Fibroblast of villous mesenchyme (primary cell): ENCODE measurements at regions not wholly inside any gene's neighbourhood (a gene's known extent, or its start where the extent isn't known, plus 50 kb on each side); places are given as distances from the start of the nearest gene placed in this dataset.
"Not testable (repeated sequence)": the region's sequence is repeated elsewhere in the genome, so short reads cannot be mapped to it uniquely, and the experiment has no call there.

Experiments
- DNase-seq: peaks from one replicate; pipeline ENCODE4 v3.0.0-alpha.2; 2010; ENCODE audit warnings: low read depth
- H3K4me3 ChIP-seq: 2 replicates; pipeline ENCODE4 v1.5.1; 2011; ENCODE audit warnings: low read depth, mild to moderate bottlenecking, low read length
- TF ChIP-seq, protein P1 (sequence below): IDR thresholded peaks from 2 replicates; pipeline ENCODE4 v1.5.1; 2012; ENCODE audit warnings: low read depth, mild to moderate bottlenecking, low read length; ENCODE audit not compliant: insufficient read depth

DNA sequence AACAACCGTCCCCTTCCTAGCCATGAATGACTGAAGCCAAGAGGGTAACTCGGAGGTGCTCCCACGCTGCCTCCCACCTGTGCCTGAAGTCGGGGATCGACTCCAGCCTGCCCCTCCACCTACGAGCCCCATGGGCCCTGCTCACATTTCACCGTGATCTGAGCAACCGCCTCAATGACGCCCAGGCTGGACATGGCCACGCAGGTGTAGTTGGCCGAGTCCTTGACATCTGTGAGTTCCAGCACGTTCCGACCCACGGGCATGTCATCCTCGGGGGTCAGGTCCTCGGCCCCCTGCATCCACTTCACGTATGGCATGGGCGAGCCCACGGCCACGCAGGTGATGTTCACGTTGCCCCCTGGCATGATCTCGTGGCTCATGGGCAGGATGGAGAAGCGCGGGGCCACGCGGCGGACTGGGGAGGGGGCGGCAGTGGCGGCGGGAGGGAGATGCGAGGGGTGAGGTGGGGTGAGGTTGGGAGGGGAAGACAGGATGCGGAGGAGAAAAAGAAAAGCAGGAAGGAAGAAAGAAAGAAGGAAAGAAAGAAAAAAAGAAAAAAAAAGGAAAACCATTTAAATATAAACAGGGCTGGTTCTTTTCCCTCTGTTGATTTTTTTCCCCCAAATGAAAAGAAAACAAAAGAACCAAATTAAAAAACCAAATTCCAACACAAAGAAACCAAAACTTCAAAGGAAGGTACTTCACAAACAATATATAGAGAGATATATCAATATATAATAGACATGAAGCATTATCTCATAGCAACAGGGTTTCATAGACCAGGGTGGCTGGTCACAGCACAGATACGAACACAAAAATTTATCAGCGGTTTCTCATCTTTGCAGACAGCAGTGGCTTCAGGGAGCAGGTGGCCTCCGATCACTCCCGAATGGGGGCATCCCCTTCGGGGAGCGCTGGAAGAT is 94.7 kb downstream of the PTPRS start:
- TF ChIP-seq, protein P1, sequence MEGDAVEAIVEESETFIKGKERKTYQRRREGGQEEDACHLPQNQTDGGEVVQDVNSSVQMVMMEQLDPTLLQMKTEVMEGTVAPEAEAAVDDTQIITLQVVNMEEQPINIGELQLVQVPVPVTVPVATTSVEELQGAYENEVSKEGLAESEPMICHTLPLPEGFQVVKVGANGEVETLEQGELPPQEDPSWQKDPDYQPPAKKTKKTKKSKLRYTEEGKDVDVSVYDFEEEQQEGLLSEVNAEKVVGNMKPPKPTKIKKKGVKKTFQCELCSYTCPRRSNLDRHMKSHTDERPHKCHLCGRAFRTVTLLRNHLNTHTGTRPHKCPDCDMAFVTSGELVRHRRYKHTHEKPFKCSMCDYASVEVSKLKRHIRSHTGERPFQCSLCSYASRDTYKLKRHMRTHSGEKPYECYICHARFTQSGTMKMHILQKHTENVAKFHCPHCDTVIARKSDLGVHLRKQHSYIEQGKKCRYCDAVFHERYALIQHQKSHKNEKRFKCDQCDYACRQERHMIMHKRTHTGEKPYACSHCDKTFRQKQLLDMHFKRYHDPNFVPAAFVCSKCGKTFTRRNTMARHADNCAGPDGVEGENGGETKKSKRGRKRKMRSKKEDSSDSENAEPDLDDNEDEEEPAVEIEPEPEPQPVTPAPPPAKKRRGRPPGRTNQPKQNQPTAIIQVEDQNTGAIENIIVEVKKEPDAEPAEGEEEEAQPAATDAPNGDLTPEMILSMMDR = no peak
- no peak for DNase-seq
- no peak overlapping the region for H3K4me3 ChIP-seq

DNA sequence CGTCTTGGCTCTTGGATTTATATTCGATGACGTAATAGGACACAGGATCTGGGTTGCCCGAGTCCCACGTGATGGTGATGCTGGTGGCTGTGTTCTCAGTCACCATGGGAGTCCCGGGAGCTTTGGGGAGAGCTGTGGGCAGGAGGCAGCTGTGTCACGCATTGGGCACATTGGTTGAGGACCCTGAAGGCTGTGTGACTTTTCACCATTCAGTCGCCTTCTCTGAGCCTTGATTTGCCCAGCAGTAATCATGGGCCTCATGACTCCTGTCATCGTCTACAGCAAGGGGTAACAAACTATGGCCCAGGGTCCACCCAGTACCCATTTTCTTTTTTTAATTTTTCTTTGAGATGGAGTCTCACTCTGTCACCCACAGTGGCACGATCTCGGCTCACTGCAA is 96.3 kb downstream of the PTPRS start:
- TF ChIP-seq, protein P1 = no peak
- no peak for DNase-seq
- H3K4me3 ChIP-seq = no peak overlapping the region

GRCh38 chr19:5243878-5244277 is 96.7 kb downstream of the PTPRS start:
- TF ChIP-seq, protein P1 = no peak
- no peak overlapping the region for H3K4me3 ChIP-seq
- no peak for DNase-seq

- DNase-seq, H3K4me3 ChIP-seq: not testable (repeated sequence)
Measured at GRCh38 chr19:5241896-5242295, 98.7 kb downstream of the PTPRS start.

DNA sequence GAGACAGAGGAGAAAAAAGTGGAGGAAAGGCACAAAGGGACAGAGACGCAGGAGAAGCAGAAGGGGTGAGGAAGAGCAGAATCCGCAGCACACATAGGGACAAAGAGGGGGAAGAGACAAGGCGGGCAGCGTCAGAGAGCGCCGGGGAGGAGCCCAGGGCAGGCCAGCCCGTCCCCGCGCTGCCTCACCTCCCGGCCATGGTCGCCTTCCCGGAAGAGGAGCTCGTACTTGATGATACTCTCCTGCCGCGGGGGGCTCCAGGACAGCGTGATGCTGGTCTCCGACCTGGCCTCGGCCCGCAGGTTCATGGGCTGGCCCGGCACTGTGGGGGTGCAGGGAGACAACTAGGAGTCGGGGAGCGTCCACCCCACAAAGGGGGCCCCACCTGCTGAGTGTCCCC is 100.6 kb downstream of the PTPRS start:
- DNase-seq = no peak
- TF ChIP-seq, protein P1 = no peak
- H3K4me3 ChIP-seq = no peak overlapping the region

DNA sequence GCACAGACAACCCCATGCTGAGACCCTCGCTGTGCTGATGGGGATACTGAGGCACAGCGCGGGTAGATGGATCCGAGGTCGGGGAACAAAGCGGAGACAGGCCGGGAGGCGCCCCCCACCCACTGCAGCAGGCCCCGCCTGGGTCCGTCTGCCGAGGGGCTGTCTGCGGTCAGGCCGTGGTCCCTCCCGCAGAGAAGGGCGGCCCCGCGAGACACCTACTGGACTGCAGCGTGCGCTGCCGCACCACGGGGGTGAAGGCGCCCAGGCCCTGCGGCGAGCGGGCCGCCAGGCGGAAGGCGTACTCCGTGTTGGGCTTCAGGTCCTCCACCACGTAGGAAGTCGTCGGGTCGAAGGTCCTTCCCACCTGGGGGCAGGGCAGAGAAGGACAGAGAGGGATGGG is 101.9 kb downstream of the PTPRS start:
- H3K4me3 ChIP-seq = no peak overlapping the region
- TF ChIP-seq, protein P1 = no peak
- DNase-seq = no peak

DNA sequence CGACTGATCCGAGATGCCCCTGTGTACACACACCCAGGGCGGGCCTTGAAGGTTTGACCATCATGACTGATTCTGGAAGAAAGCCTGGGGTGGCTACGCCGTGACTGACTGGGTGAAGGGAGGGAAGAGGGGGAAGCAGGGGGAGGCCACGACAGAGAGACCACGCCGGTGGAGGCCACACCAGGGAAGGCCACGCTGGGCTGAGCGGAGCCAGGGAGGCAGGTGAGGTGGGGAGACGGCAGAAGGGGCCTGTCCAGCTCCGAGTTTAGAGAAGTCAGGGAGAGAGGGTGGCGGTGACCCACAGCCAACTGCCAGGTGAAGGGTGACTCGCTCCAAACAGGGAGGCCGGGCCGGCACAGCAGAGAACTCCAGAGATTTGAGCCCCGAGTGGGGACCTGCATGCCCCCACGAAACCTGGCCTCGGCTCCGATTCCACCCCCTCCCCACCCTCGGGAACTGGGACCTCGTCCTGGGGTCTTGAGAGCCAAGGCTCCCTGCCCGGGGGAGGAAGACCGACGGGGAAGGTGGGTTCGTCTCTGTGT is 102.6 kb downstream of the PTPRS start:
- no peak overlapping the region for H3K4me3 ChIP-seq
- TF ChIP-seq, protein P1 = no peak
- no peak for DNase-seq
